Astrocyte of the cerebellum (primary cell): ENCODE measurements at regions not wholly inside any gene's neighbourhood (a gene's known extent, or its start where the extent isn't known, plus 50 kb on each side); places are given as distances from the start of the nearest gene placed in this dataset.

Source experiments
- DNase-seq: peaks from one replicate; pipeline ENCODE4 v3.0.0-alpha.2; 2011; ENCODE audit warnings: low read depth
- H3K4me3 ChIP-seq: 2 replicates; pipeline ENCODE4 v1.5.1; 2011; ENCODE audit warnings: mild to moderate bottlenecking, low read depth, low read length, moderate library complexity
- in situ Hi-C: cut with HindIII; loops from 2 replicates; pipeline ENCODE4 v1.10.0; 2017; ENCODE audit warnings: low sequenced_read_pairs
- TF ChIP-seq, protein P1 (sequence below): IDR thresholded peaks from 2 replicates; pipeline ENCODE4 v1.5.1; 2012; ENCODE audit warnings: low read length, low read depth, moderate library complexity, mild to moderate bottlenecking; ENCODE audit errors: missing control alignments

DNA sequence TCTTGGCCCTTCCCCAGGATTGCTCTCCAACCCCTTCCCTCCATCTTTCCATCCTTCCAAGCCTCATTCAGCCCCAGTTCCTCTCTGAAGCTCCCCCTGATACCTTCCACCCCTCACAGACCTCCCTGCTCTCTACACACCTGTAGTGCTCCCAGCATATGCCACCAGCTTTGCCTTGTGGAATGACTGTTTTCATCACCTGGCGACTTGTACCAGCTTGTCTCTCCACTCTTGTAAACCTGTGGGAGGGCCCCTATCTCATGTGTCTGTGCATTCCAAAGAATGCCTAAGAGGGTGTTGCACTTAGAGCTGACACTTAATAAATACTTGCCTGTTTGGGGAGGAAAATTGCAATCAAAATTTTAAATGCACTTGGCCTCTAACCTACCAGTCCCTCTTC lies 198.7 kb downstream of the BCL11A start:
- DNase-seq = no peak
- TF ChIP-seq, protein P1, sequence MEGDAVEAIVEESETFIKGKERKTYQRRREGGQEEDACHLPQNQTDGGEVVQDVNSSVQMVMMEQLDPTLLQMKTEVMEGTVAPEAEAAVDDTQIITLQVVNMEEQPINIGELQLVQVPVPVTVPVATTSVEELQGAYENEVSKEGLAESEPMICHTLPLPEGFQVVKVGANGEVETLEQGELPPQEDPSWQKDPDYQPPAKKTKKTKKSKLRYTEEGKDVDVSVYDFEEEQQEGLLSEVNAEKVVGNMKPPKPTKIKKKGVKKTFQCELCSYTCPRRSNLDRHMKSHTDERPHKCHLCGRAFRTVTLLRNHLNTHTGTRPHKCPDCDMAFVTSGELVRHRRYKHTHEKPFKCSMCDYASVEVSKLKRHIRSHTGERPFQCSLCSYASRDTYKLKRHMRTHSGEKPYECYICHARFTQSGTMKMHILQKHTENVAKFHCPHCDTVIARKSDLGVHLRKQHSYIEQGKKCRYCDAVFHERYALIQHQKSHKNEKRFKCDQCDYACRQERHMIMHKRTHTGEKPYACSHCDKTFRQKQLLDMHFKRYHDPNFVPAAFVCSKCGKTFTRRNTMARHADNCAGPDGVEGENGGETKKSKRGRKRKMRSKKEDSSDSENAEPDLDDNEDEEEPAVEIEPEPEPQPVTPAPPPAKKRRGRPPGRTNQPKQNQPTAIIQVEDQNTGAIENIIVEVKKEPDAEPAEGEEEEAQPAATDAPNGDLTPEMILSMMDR = no peak
- in situ Hi-C loops = no loop called here
- no peak overlapping the region for H3K4me3 ChIP-seq

DNA sequence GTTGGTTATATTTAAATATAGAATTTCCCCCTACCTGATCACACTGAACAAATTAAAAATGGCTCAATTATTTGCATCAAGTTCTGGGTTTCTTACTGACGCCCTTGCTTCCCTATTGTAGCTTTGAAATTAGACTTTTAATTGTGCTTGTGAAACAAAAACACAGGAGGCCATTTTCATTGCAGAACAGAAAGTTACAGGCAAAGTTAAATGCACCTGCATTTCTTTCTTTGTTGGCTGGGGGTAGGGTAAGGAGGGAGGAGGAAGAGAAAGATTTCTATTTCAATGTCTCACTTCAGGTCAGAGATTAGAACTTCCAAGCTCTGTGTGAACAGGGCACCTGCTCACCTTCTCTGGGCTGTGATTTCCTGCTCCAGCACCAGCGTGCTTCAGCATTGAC lies 199.6 kb downstream of the BCL11A start:
- DNase-seq = no peak
- in situ Hi-C loops = no loop called here
- no peak overlapping the region for H3K4me3 ChIP-seq
- TF ChIP-seq, protein P1 = no peak

DNA sequence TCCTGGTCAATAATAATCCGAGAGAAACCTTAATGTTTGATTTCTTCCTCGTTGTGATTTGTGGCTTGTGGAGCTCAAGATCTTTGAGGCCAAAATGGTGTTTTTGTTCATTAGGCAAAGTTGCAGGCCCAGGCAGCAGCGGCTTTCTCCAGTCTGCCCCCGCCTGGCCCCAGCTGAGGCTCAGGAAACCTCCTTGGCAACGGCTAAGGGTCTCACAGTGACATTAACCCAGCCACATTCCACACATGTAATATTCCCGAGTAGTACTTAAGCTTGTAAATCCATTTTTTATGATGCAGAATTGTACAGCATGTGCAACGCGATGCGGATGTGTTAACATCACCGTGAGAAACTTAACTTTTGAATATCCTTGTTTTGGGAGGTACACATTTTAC lies 200.1 kb downstream of the BCL11A start:
- TF ChIP-seq, protein P1 = no peak

DNA sequence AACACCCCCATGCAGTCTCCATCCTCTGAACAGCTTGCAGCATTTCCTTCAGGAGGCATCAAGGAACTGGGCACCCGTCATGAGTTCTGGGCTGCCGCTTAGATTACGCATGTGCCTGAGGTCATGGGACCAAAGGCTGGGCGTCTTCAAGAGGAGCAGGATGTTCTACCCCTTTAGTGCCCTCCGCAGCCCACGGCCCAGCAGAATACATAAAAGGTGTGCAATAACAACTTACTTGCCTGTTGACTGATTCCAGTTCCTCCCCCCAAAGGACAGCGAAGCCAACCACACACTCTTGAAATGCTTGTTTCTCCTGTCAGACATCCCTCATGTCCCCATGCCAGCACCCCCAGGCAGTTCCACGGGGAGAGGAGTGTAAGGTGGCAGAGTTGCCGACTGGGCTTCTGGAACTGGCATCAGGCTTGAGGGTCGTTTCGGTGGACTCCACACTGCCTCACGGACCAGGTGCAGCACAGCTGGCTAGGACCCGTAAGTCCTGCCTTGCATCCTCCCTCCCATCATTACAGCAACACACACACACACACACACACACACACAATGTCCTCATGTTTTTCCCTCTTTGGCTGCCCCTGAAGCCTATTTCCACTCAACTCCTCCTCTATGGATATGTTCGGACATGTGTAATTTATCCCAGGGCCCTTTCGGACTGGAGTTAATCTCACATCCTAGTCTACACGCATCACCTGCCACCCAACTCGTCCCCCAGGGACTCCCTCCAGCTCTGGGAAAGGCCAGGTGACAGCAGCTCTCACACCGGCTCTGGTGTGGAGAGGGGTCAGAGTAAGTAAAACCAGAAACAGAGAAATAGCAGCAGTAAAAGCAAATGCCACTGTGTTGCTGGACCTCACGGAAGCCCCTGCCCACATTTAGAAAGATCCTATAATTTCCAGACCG lies 200.7 kb downstream of the BCL11A start:
- no peak for DNase-seq
- TF ChIP-seq, protein P1 = no peak
- in situ Hi-C loops = no loop called here
- H3K4me3 ChIP-seq = no peak overlapping the region

More for the DNA sequence above, 200.1 kb downstream of the BCL11A start:
- no peak overlapping the region for H3K4me3 ChIP-seq
- in situ Hi-C loops = no loop called here
- DNase-seq = no peak

DNA sequence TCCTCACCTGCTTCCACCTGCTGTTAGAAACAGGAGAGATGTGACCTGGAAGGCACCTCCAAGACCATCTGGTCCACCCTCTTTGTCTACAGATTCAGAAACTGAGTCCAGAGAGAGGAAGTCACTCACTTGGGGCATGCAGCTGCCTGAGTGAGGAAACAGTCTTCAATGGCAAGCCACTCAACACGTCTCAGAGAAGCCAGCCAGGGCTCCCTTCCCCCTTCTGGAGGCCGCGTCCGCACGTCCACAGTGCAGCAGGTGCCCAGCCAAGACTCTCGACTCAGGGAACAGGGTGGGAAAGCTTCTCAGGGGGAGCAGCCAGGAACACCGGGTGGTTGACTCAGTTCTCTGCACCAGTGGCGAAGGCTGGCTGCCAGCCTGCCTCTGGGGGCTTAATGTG lies 201.7 kb downstream of the BCL11A start:
- TF ChIP-seq, protein P1 = no peak
- H3K4me3 ChIP-seq = no peak overlapping the region
- in situ Hi-C loops = no loop called here
- no peak for DNase-seq

DNA sequence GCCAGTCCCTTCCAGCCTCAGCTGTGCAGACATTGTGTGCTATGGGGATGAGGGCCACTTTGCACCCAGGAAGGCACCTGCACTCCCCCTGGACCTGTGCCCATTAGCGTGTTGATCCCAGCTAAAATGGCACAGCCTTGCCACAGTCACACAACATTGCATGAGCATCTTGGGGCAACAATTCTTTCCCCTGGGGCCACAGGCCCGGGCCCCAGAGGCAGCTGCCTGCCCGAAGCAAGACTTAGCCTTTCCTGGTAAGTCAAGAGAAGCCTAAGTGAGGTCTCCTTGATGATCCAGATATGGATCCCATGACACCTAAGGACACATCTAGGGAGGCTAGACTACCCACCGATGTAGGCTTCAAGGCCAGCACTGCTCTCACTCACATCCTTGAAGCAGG lies 202.1 kb downstream of the BCL11A start:
- DNase-seq = no peak
- in situ Hi-C loops = no loop called here

More for the DNA sequence above, 202.1 kb downstream of the BCL11A start:
- no peak overlapping the region for H3K4me3 ChIP-seq
- TF ChIP-seq, protein P1 = no peak
